ENCODE measurements at regions not wholly inside any gene's neighbourhood (a gene's known extent, or its start where the extent isn't known, plus 50 kb on each side); places are given as distances from the start of the nearest gene placed in this dataset.

GRCh38 chr7:52450816-52451215 is 584.6 kb upstream of the POM121L12 start:
- TF ChIP-seq POLR2AphosphoS5 (IDR thresholded peaks at IDR 0.05): no peak
- TF ChIP-seq CTCF (IDR thresholded peaks at IDR 0.05): no peak

All from breast epithelium (tissue), 3 donors.